Motor neuron (in vitro differentiated cells): ENCODE measurements at regions not wholly inside any gene's neighbourhood (a gene's known extent, or its start where the extent isn't known, plus 50 kb on each side); places are given as distances from the start of the nearest gene placed in this dataset.

ENCODE experiments used
- ATAC-seq, 8 experiments: fragments of 200-7000 bp; cut with Tn5 transposase; replicated peaks in 6 of 8; 2 replicates each; pipeline ENCODE4 v1.8.0; 2021; ENCODE audit warnings: mild to moderate bottlenecking in 8 of 8, moderate library complexity in 8 of 8
- H3K27ac ChIP-seq, 2 donors: fragments of 250-450 bp; sonication (Bioruptor Pico); 2 replicates each; pipeline ENCODE4 v1.9.0; 2021; ENCODE audit warnings: antibody characterized with exemption in 2 of 2, mild to moderate bottlenecking in 2 of 2, moderate library complexity in 1 of 2
- H3K4me1 ChIP-seq, 2 donors: fragments of 250-450 bp; sonication (Bioruptor Pico); replicated peaks in 1 of 2; 2 replicates each; pipeline ENCODE4 v1.6.1; 2021; ENCODE audit warnings: antibody characterized with exemption in 2 of 2, mild to moderate bottlenecking in 2 of 2, moderate library complexity in 1 of 2
- H3K4me3 ChIP-seq, 5 donors: fragments of 250-450 bp; sonication (Bioruptor Pico); 2 replicates each; pipeline ENCODE4 v1.9.0; 2021; ENCODE audit warnings: antibody characterized with exemption in 5 of 5, mild to moderate bottlenecking in 5 of 5, moderate library complexity in 4 of 5
- WGBS, 10 experiments: fragments of 450-650 bp; shearing (Covaris generic); methylation state at CpG; one replicate each; pipeline ENCODE4 v1.0.0; 2022; 5-methylcytosine and 5-hydroxymethylcytosine counted together
- in situ Hi-C, 9 experiments: fragments of 400-800 bp; cut with MboI; loops; one replicate each; pipeline ENCODE4 v1.15.0; 2021; ENCODE audit warnings: low sequenced_read_pairs in 9 of 9, low pct_unique_long_range_greater_than_20kb in 2 of 9; ENCODE audit not compliant: unreplicated experiment in 9 of 9

DNA sequence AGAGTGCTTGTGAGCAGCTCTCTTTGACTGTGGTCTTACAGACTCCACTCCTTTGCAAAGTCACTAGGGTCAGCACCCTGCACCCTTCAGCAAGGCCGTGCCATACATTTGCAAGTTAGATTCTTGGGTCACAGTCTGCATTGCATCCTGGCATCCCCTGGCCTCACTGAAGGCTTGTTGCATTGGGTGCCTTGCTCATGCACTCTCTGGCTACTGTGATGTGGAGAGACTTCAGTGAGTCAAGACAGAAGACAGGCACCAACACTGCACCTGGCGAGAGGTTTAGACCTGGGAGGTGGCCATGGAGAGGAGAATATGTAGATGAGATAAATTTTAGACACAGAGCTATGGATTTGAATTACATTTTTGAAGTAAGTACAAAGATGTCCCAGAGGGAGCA is 146.4 kb upstream of the COPS8 start:
- WGBS, 10 experiments, result 33 to 100% (median 90%) methylated on average over 1 to 2 of the region's 2 CpGs; no CpG with 5 or more reads in 4 of the 10 experiments
- Histone ChIP-seq H3K4me3 (no peak overlapping the region), H3K4me1 (peaks cover 24 to 26% of the 10 kb centered on the region in 2 donors), H3K27ac (no peak overlapping the region)
- in situ Hi-C loops, result no loop called here
- peak in 3 of 8 experiments; percentile 1 to 5 (median 2) for ATAC-seq

DNA sequence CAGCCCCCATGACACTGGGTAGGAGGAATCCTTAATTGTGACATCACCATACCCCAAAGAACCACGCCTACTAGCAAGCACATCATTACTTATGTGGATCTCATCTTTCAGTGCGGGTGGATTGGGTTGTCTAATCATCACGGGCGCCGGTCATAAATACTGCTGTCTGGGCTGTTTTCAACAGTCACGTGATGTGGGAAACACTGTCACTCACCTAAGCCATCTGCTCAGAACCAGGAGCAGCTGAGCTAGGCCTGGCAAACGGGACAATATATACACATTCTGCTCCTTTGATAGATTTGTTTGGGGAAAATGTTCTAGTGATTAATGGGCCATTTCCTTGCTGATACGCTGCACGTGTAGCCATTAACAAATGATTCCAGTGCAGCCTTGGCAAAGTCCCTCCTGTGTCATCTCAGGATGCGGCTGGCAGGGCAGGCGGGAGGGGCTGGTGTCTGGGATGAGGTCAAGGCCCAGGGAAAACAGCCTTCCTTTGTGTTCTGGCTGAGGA is 145.9 kb upstream of the COPS8 start:
- Histone ChIP-seq H3K27ac (peak overlapping the region in 1 of 2 donors; percentile 16), H3K4me1 (peaks cover 24 to 26% of the 10 kb centered on the region in 2 donors), H3K4me3 (no peak overlapping the region)
- WGBS, 10 experiments, result 9 to 72% (median 36%) methylated on average over 1 to 9 of the region's 11 CpGs; no CpG with 5 or more reads in 1 of the 10 experiments
- peak; percentile 44 to 94 (median 91) for ATAC-seq
- in situ Hi-C loops, result no loop called here

DNA sequence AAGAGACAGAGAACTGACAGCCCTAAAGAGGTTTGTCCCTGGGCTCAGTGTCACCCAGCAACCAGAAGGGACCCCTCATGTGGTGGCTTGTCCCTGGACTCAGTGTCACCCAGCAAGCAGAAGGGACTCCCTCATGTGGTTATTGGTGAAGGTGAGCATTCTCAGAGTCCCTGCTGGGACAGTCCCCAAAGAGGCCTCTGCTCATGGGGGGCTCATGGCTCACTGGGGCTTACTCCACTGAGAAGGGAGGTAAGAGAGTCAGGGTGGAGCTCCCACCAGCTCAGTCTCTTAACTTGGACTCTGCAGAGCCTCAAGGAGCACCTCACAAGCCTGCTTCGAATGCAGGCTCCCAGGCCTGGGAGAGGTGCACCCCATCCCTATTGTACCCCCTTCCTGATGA is 145.2 kb upstream of the COPS8 start:
- no CpG with 5 or more reads among the region's 1 CpG for WGBS, 10 experiments
- Histone ChIP-seq H3K4me1 (peaks cover 24 to 26% of the 10 kb centered on the region in 2 donors), H3K27ac (peak overlapping the region in 1 of 2 donors; percentile 16), H3K4me3 (no peak overlapping the region)
- peak in 2 of 8 experiments; percentile 3 to 7 for ATAC-seq
- in situ Hi-C loops, result no loop called here

DNA sequence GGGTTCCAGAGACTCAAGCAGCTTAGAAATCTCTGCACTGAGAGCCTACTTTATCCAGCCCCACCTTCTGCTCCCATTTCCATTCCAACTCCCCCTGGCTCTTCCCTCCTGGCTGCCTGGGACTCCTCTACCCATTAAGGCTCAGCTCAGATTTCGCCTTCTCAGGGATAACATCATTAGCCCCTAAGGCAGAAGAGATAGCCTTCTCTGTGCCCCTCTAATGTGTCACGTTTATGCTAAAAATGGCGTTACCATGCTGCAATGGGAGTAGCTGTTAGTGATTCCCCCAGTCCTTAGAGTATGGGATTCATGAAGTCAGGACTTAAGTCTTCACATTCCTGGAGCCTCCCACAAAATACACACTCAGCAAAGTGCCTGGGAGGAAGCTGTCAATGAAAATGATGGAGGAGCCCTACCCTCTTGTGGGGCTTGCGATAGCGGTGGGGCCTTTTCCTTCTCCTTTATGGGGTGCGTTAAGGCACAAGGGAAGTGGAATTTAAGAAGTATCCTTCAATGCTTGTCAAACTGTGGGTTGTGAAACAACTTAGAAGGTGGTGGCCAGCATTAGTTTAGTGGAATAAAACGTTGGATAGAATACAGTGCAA is 144.7 kb upstream of the COPS8 start:
- in situ Hi-C loops, result no loop called here
- no peak overlapping the region for H3K4me3 ChIP-seq
- no peak overlapping the region for H3K27ac ChIP-seq
- 17 to 93% (median 65%) methylated on average over 1 to 4 of the region's 7 CpGs; no CpG with 5 or more reads in 2 of the 10 experiments for WGBS, 10 experiments
- ATAC-seq, result peak in 1 of 8 experiments; percentile 64
- peaks cover 24 to 26% of the 10 kb centered on the region in 2 donors for H3K4me1 ChIP-seq

DNA sequence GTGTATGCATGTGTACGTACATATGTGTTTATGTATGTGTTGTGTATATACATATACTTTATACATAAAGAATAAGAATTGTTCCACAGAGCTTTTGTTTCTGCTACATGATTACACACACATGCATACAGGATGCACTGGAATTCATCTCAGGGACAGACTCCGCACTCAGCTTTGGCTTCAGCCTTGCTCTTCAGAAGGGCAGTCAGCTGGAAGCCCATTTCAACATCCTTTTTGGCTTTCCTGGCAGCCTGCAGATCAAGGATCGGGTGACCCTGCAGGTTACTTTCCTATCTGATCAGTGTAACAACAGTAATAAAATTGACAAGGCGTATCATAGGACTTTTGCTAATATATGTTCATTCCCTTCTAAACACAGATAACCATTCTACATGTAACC is 144.1 kb upstream of the COPS8 start:
- Histone ChIP-seq H3K4me1 (peaks cover 29% of the 10 kb centered on the region in 2 donors), H3K27ac (no peak overlapping the region), H3K4me3 (no peak overlapping the region)
- 80 to 100% (median 94%) methylated on average over 1 to 4 of the region's 4 CpGs; no CpG with 5 or more reads in 1 of the 10 experiments for WGBS, 10 experiments
- in situ Hi-C loops, result no loop called here
- ATAC-seq, result no peak

DNA sequence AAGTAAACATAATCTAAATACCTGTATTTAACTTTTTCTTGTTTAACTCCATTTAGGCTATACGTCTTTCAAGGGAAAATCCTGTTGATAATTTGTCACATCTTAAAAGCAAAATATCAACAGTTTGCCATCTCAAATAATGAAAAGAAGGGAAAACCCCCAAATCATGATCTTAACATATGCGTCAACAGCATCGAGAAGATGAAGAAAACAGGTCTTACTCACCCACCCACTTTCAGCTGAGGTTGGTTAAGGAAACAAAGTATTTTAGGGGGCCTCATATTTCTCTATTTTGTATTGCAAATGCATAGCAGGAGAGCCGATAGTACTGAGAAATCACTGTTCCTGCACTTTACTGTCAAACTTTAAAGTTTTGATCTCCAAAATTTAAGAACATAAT is 143.1 kb upstream of the COPS8 start:
- Histone ChIP-seq H3K27ac (no peak overlapping the region), H3K4me1 (peaks cover 39% of the 10 kb centered on the region in 2 donors), H3K4me3 (no peak overlapping the region)
- no peak for ATAC-seq
- WGBS, 10 experiments, result 53 to 100% (median 80%) methylated on average over 1 to 4 of the region's 4 CpGs
- in situ Hi-C loops, result no loop called here

DNA sequence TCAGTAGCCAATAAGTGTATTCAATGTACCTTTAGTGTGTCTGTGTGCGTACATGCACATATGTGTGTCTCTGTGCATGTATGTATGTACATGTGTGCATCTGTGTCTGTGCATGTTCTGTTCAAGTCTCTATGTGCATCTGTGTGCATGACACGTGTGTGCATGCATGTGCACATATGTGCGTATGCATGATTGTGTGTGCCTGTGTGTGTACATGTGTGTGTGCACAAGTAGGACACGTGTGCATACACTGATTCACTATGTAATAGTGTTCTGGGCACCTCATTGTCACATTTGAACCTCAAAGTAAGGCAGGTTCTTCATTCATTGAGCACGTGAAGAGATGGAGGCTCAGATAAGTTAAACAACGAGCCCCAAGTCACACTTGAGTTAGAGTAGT is 142.6 kb upstream of the COPS8 start:
- Histone ChIP-seq H3K27ac (no peak overlapping the region), H3K4me3 (no peak overlapping the region), H3K4me1 (peaks cover 41 to 43% of the 10 kb centered on the region in 2 donors)
- 52 to 93% (median 80%) methylated on average over 2 to 6 of the region's 6 CpGs; no CpG with 5 or more reads in 2 of the 10 experiments for WGBS, 10 experiments
- no peak for ATAC-seq
- in situ Hi-C loops, result no loop called here

DNA sequence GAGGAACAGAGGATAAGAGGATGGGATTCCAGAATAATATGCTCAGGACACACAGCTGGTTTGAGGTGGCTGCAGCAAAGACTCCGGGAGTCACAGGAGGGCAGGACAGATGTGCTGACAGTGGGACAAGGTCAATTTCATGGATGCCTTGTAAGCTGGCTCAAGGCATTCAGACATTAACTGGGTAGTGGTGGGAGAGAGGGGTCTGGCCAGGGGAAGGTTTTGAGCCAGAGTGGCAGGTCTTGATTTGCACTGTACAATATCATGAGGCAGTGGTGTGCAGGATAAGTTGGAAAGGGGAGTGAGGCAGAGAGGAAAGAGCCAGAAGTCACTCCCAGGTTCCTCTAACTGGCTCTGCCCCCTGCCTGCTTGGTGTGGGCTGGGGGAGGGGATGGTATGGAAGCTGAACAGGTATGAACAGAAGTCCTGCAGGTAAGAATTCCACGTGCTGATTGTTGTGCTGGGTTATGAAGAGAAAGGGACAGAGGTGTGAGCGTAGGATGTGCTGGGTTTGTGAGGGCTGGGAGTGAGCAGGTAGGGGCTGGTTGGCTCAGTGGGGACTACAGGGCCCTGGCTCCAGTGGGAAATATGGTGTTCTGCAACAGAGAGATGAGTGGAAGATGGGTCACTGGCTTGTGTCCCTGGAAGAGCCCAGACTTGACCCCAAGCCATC is 141.7 kb upstream of the COPS8 start:
- Histone ChIP-seq H3K4me1 (peaks cover 41 to 43% of the 10 kb centered on the region in 2 donors), H3K4me3 (no peak overlapping the region), H3K27ac (no peak overlapping the region)
- no peak for ATAC-seq
- 20 to 100% (median 67%) methylated on average over 1 of the region's 3 CpGs; no CpG with 5 or more reads in 7 of the 10 experiments for WGBS, 10 experiments
- in situ Hi-C loops, result no loop called here

DNA sequence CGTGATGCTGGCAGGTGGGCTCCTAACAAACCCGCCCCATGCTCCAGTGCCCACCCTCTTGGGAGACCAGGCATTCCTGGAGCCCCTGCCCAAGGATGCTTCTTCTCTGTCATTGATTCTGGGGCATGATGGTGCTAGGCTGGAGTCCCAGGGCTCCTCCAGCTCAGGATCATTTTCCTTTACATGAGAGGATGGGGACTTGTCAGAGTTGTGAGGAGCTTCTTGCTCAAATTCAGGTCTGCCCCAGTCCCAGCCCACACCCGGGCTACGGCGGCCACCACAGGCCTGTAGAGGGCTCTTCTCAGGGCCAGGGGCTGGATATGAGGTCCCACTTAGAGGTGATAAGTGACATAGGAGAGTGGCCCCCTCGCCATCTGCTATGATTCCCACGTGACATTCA is 141.1 kb upstream of the COPS8 start:
- Histone ChIP-seq H3K4me3 (no peak overlapping the region), H3K4me1 (peaks cover 36 to 43% of the 10 kb centered on the region in 2 donors), H3K27ac (no peak overlapping the region)
- 67 to 100% (median 80%) methylated on average over 1 to 2 of the region's 7 CpGs; no CpG with 5 or more reads in 7 of the 10 experiments for WGBS, 10 experiments
- no peak for ATAC-seq
- in situ Hi-C loops, result no loop called here

DNA sequence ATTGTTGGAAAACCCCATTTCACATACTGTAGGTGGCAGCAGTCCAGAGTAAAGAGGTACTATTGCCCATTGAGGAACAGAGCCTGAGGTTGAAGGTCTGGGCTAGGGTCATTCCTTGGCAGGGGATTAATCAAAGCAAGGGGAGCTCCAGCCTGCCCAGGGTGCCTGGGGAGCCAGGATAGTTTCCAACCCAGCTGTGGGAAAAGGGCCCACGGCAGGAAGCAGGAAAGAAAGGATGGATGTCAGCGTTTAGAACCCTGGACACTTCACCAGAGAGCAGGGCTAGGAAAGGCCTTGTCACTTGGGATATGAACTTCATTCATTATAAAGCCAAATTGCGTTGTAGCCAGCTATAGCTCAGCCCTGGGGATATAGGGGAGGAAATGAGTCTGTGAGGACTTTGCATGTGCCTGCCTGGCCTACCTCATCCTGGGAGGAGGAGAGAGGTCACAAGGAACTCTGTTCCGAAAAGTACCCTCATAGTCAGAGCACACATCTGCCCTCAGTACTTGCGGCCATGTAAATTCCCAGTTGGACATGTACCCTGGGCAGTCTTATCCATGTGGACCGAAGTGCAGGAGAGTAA is 140.2 kb upstream of the COPS8 start:
- WGBS, 10 experiments, result 33 to 100% (median 80%) methylated on average over 1 to 3 of the region's 6 CpGs; no CpG with 5 or more reads in 1 of the 10 experiments
- no peak for ATAC-seq

DNA sequence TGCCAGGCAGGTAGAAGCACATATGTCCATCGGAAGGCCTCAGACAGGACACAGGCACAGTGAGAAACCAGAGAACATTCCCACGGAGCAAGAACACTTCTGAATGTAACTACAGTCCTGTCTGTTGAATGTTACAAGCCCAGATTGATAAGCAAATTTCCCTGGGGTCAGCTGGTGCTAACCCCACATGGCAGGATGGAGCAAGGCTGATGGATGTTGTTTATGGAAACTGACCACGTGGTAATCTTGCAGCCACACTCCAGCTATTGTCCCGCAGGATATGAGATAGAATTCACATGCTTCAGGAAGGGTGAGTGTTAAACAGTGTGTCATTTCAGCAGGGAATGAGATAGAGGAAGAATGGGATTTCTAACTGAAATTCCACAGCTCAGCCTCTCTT is 138.8 kb upstream of the COPS8 start:
- Histone ChIP-seq H3K27ac (peak overlapping the region in 1 of 2 donors; percentile 21), H3K4me3 (no peak overlapping the region), H3K4me1 (peaks cover 20 to 27% of the 10 kb centered on the region in 2 donors)
- in situ Hi-C loops, result no loop called here
- ATAC-seq, result peak in 5 of 8 experiments; percentile 64 to 96 (median 94)
- 0 to 67% (median 47%) methylated on average over 1 to 3 of the region's 4 CpGs; no CpG with 5 or more reads in 4 of the 10 experiments for WGBS, 10 experiments

More for the DNA sequence above, 140.2 kb upstream of the COPS8 start:
- in situ Hi-C loops, result no loop called here
- Histone ChIP-seq H3K4me3 (no peak overlapping the region), H3K27ac (no peak overlapping the region), H3K4me1 (peaks cover 30 to 35% of the 10 kb centered on the region in 2 donors)

DNA sequence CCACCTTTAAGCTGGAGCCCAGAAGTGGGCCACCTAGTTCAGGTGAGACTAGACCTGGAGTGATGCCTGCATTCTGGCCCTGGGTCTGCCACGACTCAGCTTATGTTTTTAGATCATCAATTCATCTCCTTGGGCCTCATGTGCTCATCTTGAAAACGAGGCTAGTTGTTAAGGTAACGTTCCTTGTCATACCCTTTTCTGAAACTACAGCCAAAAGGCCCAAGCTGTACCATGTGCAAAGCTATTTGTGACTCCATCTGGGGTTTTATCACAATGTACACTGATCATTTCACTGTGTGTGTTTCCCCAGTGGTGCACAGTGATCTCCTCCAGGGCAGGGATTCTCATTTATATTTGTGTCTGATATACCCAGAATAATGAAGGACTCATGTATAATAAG is 138.4 kb upstream of the COPS8 start:
- peak overlapping the region in 1 of 2 donors; percentile 21 for H3K27ac ChIP-seq
- peak in 5 of 8 experiments; percentile 17 to 40 (median 23) for ATAC-seq
- in situ Hi-C loops, result no loop called here
- WGBS, 10 experiments, result 0 to 100% (median 68%) methylated on average over 1 to 3 of the region's 3 CpGs; no CpG with 5 or more reads in 4 of the 10 experiments
- H3K4me1 ChIP-seq, result peaks cover 20 to 27% of the 10 kb centered on the region in 2 donors
- no peak overlapping the region for H3K4me3 ChIP-seq

DNA sequence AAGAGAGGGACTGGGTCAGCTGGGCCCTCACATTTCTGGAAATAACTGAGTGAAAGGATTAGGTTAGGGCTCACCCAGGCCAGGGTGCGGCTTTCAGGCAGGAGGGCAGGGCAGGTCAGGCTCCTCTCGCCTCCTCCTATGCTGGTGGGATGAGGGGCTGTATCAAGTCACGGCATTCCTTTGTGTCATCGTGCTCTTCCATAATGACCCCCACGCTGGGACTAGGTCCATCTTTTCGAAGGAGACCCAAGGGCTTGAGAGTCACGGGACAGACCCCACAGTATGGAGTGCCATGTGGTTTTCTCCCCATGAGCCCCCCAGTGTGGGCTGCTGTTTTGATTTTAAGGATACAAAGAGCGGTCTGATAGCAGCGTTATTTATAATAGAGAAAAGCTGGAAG is 137.8 kb upstream of the COPS8 start:
- peaks cover 20 to 27% of the 10 kb centered on the region in 2 donors for H3K4me1 ChIP-seq
- ATAC-seq, result peak in 1 of 8 experiments; percentile 12
- H3K4me3 ChIP-seq, result no peak overlapping the region
- 60 to 100% (median 96%) methylated on average over 1 to 6 of the region's 9 CpGs; no CpG with 5 or more reads in 3 of the 10 experiments for WGBS, 10 experiments
- peak overlapping the region in 1 of 2 donors; percentile 21 for H3K27ac ChIP-seq
- in situ Hi-C loops, result no loop called here
